Naive thymus-derived CD8-positive, alpha-beta T cell (primary cell): ENCODE measurements at regions not wholly inside any gene's neighbourhood (a gene's known extent, or its start where the extent isn't known, plus 50 kb on each side); places are given as distances from the start of the nearest gene placed in this dataset.

Experiments
- ATAC-seq, 2 donors: fragments of 150-1000 bp; cut with Tn5 transposase in 1 of 2; sonication (Bioruptor Pico), chemical (Tn5 transposase) in 1 of 2; 1 replicate in 1 of 2; 2 replicates in 1 of 2; pipeline ENCODE4 v1.10.0; 2021; ENCODE audit warnings: mild to moderate bottlenecking in 2 of 2, moderate library complexity in 2 of 2
- POLR2A ChIA-PET: fragments of 350-600 bp; sonication (Branson Sonifier 250); formaldehyde crosslinking; loops from one replicate; lab custom pipeline; 2021; ENCODE audit warnings: antibody characterized with exemption; lab: Charles Lee
- DNase-seq, 10 donors: peaks; one replicate each; pipeline versions ENCODE4 v3.0.0 to v3.0.0-alpha.2; 2020 to 2022
- H3K27ac Mint-ChIP-seq, 10 donors: one replicate each; pipeline ENCODE4 v1.8.0; 2020 to 2022; ENCODE audit warnings: mild to moderate bottlenecking in 10 of 10, mixed read lengths in 10 of 10, moderate library complexity in 4 of 10, inconsistent platforms in 1 of 10
- H3K27me3 Mint-ChIP-seq, 5 donors: one replicate each; pipeline ENCODE4 v1.8.0; 2021 to 2022; ENCODE audit warnings: mixed read lengths in 5 of 5
- H3K36me3 Mint-ChIP-seq, 3 donors: one replicate each; pipeline ENCODE4 v1.8.0; 2020 to 2022; ENCODE audit warnings: mixed read lengths in 3 of 3, mild to moderate bottlenecking in 2 of 3, inconsistent platforms in 1 of 3
- H3K4me1 Mint-ChIP-seq, 4 donors: one replicate each; pipeline ENCODE4 v1.8.0; 2021 to 2022; ENCODE audit warnings: mixed read lengths in 4 of 4
- H3K4me3 Mint-ChIP-seq, 10 donors: one replicate each; pipeline ENCODE4 v1.8.0; 2020 to 2022; ENCODE audit warnings: mild to moderate bottlenecking in 10 of 10, mixed read lengths in 10 of 10, moderate library complexity in 6 of 10, inconsistent platforms in 1 of 10
- H3K9me3 Mint-ChIP-seq, 9 donors: one replicate each; pipeline ENCODE4 v1.8.0; 2020 to 2022; ENCODE audit warnings: mixed read lengths in 9 of 9, mild to moderate bottlenecking in 3 of 9, inconsistent platforms in 1 of 9, moderate library complexity in 1 of 9

DNA sequence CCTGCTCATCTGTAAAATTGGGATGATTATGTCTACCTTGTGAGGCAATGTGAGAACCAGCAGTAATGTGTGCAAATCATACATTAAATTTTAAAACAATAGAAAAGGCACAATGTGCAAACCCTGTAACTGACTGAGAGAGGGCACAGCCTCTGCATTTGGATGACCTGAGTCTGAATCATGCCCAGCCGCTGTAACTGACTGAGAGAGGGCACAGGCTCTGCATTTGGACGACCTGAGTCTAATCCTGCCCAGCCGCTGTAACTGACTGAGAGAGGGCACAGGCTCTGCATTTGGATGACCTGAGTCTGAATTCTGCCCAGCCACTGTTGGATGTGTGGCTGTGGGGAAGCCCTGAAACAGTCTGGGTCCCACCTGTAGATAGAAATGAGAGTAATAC, 351.5 kb upstream of the SHH start:
- peaks cover 0 to 5% (median 0%) of the 10 kb centered on the region in 9 donors for H3K9me3 Mint-ChIP-seq
- ATAC-seq = no peak
- no peak for DNase-seq
- no peaks in the 10 kb centered on the region for H3K4me1 Mint-ChIP-seq
- no peak overlapping the region for H3K4me3 Mint-ChIP-seq
- POLR2A ChIA-PET = no interaction called here
- peaks cover 4 to 32% (median 12%) of the 10 kb centered on the region in 5 donors for H3K27me3 Mint-ChIP-seq
- H3K36me3 Mint-ChIP-seq = no peaks in the 10 kb centered on the region
- no peak overlapping the region for H3K27ac Mint-ChIP-seq

DNA sequence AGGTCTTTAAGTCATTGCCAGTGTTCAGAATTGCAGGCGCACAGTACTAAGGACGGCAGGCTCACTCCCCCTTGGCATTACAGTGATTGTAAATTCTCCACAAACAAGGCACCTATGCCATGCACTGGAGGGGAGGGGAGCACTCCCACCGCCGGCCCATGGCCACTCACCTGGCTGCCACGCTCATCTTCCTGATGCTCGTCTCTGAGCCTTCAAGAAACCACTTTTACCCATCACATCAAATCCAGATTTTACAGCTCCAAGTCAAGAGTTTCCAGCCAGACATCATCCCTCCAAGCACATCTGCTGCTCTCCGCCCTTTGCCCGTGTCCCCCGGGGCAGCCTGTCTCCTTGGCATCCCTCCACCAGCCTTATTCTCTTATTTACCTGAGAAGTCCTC, 350.2 kb upstream of the SHH start:
- no peak for ATAC-seq
- POLR2A ChIA-PET = no interaction called here

DNA sequence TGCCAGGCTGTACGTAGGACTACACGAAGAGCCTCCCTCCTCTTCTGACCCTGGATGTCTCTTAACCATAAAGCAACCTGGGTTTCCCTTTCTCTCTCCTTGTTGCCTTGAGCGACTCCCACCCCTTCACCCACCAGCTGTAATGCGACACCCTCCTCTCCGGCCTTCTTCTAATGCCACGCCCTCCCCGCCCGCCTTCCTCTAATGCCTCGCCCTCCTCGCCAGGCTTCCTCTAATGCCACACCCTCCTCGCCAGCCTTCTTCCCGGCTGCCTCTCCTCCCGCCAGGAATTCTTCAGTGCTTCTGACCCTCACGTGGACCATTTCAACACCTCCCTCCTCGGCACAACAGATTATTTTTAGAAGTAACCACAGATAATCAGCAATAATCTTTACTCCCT, 348.5 kb upstream of the SHH start:
- POLR2A ChIA-PET = no interaction called here
- H3K36me3 Mint-ChIP-seq = no peaks in the 10 kb centered on the region
- peak overlapping the region in 1 of 10 donors; percentile 15 for H3K27ac Mint-ChIP-seq
- H3K9me3 Mint-ChIP-seq = peaks cover 0 to 5% (median 0%) of the 10 kb centered on the region in 9 donors
- peaks cover 4 to 53% (median 22%) of the 10 kb centered on the region in 5 donors for H3K27me3 Mint-ChIP-seq
- H3K4me3 Mint-ChIP-seq = no peak overlapping the region
- H3K4me1 Mint-ChIP-seq = peaks cover 0 to 3% (median 0%) of the 10 kb centered on the region in 4 donors
- no peak for DNase-seq
- ATAC-seq = no peak

More for the DNA sequence above, 350.2 kb upstream of the SHH start:
- DNase-seq = no peak
- Mint-ChIP-seq H3K36me3 (no peaks in the 10 kb centered on the region), H3K27ac (no peak overlapping the region), H3K4me3 (no peak overlapping the region), H3K27me3 (peaks cover 4 to 45% (median 18%) of the 10 kb centered on the region in 5 donors), H3K4me1 (no peaks in the 10 kb centered on the region), H3K9me3 (peaks cover 0 to 5% (median 0%) of the 10 kb centered on the region in 9 donors)

DNA sequence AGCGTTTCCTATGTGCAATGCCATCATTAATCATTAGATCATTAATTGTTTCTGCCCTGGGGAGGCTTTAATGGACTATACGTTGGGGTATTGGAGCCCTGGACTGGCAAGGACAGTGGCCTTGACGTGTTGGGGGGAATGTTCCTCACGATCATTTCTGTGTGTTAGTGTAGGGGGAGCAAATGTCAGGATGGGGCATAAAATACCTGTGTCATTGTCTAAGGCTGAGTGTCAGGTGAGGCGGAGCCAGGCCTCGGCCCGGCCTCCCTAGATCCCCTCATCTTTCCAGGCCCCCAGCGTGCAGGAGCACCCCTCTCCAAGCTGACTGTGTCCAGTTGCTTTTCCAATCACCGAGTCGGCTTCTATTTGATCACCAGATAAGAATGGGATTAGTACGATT, 346.4 kb upstream of the SHH start:
- H3K9me3 Mint-ChIP-seq = peaks cover 0 to 5% (median 0%) of the 10 kb centered on the region in 9 donors
- H3K4me1 Mint-ChIP-seq = peaks cover 0 to 3% (median 0%) of the 10 kb centered on the region in 4 donors
- H3K36me3 Mint-ChIP-seq = no peaks in the 10 kb centered on the region
- POLR2A ChIA-PET = no interaction called here
- no peak overlapping the region for H3K27ac Mint-ChIP-seq
- H3K27me3 Mint-ChIP-seq = peaks cover 4 to 53% (median 22%) of the 10 kb centered on the region in 5 donors
- DNase-seq (no peak), ATAC-seq (no peak)
- no peak overlapping the region for H3K4me3 Mint-ChIP-seq

DNA sequence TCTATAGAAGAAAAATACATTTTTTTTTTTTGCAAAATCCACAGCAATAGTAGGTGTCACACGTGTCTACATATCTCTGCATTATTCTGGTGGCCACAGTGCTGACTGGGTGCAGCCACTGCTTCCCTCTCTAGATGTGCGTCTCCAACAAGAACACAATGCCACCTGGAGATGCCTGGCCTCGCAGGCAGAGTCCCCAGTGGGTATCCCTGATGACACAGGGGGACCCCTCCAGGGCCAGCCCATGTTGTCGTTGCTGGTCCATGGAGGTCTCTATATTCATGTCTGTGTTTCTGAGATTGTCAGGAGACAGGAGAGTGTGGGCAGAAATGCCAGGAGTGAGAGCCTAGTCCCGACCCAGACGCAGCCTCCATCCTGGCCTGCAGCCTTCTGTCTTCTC, 345.9 kb upstream of the SHH start:
- DNase-seq (no peak), ATAC-seq (no peak)
- H3K27me3 Mint-ChIP-seq = peaks cover 4 to 53% (median 22%) of the 10 kb centered on the region in 5 donors
- no peaks in the 10 kb centered on the region for H3K36me3 Mint-ChIP-seq
- POLR2A ChIA-PET = no interaction called here
- H3K4me1 Mint-ChIP-seq = peaks cover 0 to 3% (median 0%) of the 10 kb centered on the region in 4 donors
- H3K9me3 Mint-ChIP-seq = peaks cover 0 to 5% (median 0%) of the 10 kb centered on the region in 9 donors
- H3K27ac Mint-ChIP-seq = no peak overlapping the region
- no peak overlapping the region for H3K4me3 Mint-ChIP-seq

DNA sequence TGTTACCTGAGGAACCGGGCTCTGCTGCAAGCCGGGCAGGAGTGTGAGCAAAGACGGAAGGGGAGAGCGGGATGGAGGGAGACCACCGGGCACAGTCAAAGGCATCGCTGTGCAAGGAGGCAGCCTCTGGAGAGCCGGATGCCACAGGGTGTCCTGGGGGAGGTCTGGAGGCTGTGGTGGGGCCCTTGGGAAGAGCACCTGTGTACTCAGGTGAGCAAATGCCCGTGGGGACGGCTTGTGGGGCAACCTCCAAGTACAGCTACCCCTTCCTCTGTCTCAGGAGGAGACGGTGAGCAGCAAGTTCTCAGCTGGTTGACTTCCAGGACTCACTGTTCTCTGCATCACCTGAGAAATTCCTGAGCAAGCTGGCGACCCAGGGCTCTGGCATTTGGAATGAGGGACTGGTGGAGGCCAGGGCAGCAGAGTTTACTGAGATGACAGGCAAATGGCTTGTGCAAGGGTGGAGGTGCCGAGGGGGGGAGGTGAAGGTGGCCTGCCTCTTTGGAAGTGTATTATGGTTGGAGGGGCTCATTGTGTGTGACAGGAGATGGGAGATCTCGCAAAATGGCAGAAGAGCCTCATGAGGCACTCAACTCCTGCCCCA, 345.2 kb upstream of the SHH start:
- DNase-seq = no peak
- POLR2A ChIA-PET = no interaction called here
- Mint-ChIP-seq H3K9me3 (peaks cover 0 to 5% (median 0%) of the 10 kb centered on the region in 9 donors), H3K27me3 (peaks cover 2 to 46% (median 18%) of the 10 kb centered on the region in 5 donors), H3K4me3 (no peak overlapping the region), H3K4me1 (peaks cover 0 to 3% (median 0%) of the 10 kb centered on the region in 4 donors), H3K36me3 (no peaks in the 10 kb centered on the region), H3K27ac (no peak overlapping the region)
- no peak for ATAC-seq

DNA sequence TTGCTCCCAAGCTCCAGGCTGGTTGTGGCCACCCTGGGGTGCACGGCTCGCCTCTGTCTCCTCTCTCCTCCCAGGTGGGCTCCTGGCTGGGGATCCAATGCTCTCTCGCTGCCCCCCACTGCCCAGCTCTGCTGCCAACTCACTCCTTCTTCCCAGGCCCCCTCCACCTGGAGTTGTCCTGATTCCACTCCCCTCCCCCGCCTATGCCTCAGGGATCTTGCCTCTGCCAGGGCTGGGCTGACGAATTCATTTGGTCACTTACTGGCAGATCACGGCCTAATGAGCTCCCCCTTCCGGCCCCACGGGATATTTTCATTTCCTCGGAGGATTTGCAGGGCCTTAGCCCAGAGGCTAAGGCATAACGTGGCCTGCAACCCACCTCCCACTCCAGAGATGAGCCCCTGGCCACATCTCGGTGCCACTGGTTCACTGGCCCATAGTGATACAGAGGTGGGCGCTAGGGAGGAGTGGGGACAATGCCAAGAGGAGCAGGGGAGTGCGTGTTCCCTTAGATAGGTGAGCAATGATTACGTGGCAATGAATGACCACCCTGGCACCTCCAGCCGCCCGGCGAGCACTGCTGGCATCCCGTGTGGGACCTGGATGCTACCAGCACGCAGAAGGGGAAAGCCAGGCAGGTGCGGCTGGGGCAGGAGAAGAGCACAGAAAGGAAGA, 344.6 kb upstream of the SHH start:
- Mint-ChIP-seq H3K27ac (peak overlapping the region in 2 of 10 donors; percentile 44 to 76), H3K36me3 (no peaks in the 10 kb centered on the region), H3K27me3 (peaks cover 2 to 42% (median 16%) of the 10 kb centered on the region in 5 donors), H3K9me3 (peaks cover 0 to 5% (median 0%) of the 10 kb centered on the region in 9 donors), H3K4me3 (no peak overlapping the region), H3K4me1 (peaks cover 0 to 3% (median 0%) of the 10 kb centered on the region in 4 donors)
- POLR2A ChIA-PET = no interaction called here
- DNase-seq (no peak), ATAC-seq (no peak)

DNA sequence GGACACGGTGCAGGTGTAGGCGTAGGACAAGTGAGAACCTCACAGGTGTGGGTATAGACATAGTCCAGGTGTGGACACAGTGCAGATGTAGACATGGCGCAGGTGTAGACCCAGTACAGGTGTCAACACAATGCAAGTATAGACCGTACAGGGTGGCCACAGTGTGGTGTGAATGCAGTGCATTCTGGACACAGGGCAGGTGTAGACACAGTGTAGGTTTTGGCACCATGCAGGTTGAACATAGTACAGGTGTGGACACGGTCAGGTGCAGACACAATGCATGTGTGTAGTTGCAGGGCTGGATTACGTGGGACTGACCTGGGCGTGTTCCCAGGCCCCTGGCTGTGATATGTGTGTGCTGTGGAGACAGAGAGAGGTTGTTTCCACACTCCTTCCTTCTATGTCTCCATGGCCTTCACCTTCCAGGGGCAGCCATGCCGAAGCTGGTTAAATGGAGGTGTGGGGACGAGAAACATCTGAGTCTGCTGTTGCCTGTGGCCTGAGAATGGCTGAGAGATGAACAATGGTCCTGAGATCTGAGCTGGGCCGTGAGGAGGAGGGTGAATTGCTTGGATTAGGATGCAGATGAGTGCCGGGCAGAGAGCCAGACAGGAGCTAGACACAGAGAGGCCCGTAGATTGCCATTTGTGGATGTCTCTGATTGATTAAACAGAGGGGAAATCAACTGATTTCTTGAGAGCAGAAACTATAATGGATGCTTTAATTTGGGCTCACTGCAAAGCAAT, 343.9 kb upstream of the SHH start:
- Mint-ChIP-seq H3K4me3 (no peak overlapping the region), H3K9me3 (peaks cover 0 to 5% (median 0%) of the 10 kb centered on the region in 9 donors), H3K27me3 (peaks cover 2 to 47% (median 20%) of the 10 kb centered on the region in 5 donors), H3K27ac (peak overlapping the region in 1 of 10 donors; percentile 76), H3K4me1 (peaks cover 0 to 3% (median 0%) of the 10 kb centered on the region in 4 donors), H3K36me3 (no peaks in the 10 kb centered on the region)
- POLR2A ChIA-PET = no interaction called here
- no peak for DNase-seq
- no peak for ATAC-seq

DNA sequence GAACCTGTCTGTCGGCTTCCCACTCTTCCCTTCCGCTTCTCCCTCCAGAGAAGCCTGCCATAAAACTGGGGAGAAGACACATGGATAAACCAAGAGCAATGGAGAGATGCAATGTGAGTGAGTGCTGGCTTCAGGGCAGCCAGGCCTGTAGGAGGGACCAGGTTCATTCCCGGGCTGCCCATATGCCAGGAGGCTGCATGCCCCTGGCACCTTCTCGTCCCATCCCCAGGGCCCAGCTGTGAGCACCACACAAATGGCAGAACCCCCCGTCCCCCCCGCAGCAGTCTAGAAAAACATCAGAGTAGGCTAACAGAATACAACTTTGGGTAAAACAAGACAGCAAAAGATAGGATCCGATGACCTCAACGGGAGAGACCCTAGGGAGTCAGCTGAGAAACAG, 341.3 kb upstream of the SHH start:
- Mint-ChIP-seq H3K4me1 (peaks cover 0 to 3% (median 0%) of the 10 kb centered on the region in 4 donors), H3K27me3 (peaks cover 0 to 39% (median 6%) of the 10 kb centered on the region in 5 donors), H3K27ac (no peak overlapping the region), H3K4me3 (no peak overlapping the region), H3K9me3 (no peaks in the 10 kb centered on the region), H3K36me3 (no peaks in the 10 kb centered on the region)
- POLR2A ChIA-PET = no interaction called here
- ATAC-seq (no peak), DNase-seq (no peak)

DNA sequence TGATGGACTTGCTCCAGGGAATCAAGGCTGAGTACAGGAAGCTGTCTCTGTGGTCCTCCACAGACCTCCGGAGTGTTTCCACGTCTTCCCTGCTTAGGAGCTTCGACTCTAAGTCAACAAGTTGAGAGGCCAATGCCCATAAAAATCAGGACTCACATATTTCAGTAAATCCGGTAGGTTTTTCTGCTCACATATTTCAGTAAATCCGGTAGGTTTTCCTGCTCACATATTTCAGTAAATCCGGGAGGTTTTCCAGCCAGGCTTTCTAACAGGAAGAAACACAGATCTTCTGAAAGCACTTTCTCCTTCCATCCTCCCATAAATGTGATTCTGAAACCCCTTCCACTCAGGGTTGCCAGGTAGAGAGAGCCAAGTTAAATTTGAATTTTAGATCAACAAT, 340.1 kb upstream of the SHH start:
- no peak overlapping the region for H3K27ac Mint-ChIP-seq
- no peak for DNase-seq
- no peak overlapping the region for H3K4me3 Mint-ChIP-seq
- H3K36me3 Mint-ChIP-seq = no peaks in the 10 kb centered on the region
- ATAC-seq = no peak
- H3K27me3 Mint-ChIP-seq = peaks cover 0 to 27% (median 5%) of the 10 kb centered on the region in 5 donors
- no peaks in the 10 kb centered on the region for H3K9me3 Mint-ChIP-seq
- H3K4me1 Mint-ChIP-seq = peaks cover 0 to 3% (median 0%) of the 10 kb centered on the region in 4 donors
- POLR2A ChIA-PET = no interaction called here

DNA sequence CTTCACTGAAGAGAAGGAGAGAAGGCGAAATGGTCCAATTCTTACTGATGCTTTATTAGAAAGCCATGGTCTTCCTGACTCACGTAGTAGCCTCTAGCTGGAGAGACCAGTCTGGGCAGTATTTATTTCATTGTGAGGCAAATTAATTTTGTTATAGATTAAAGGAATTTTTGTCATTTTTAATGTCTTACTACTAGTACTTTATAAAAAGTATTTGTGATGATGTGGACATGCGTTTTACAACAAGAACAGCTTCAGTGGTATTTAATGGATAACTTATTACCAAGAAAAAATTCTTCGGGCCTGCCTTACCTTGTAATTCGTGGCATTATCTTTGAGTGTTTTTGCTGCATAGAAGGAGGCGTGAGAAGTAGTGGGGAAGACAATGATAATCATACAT, 339.4 kb upstream of the SHH start:
- ATAC-seq (no peak), DNase-seq (no peak)
- no peak overlapping the region for H3K4me3 Mint-ChIP-seq
- POLR2A ChIA-PET = no interaction called here
- no peaks in the 10 kb centered on the region for H3K9me3 Mint-ChIP-seq
- H3K27ac Mint-ChIP-seq = no peak overlapping the region
- H3K4me1 Mint-ChIP-seq = peaks cover 0 to 3% (median 0%) of the 10 kb centered on the region in 4 donors
- H3K36me3 Mint-ChIP-seq = no peaks in the 10 kb centered on the region
- peaks cover 0 to 20% (median 5%) of the 10 kb centered on the region in 5 donors for H3K27me3 Mint-ChIP-seq

DNA sequence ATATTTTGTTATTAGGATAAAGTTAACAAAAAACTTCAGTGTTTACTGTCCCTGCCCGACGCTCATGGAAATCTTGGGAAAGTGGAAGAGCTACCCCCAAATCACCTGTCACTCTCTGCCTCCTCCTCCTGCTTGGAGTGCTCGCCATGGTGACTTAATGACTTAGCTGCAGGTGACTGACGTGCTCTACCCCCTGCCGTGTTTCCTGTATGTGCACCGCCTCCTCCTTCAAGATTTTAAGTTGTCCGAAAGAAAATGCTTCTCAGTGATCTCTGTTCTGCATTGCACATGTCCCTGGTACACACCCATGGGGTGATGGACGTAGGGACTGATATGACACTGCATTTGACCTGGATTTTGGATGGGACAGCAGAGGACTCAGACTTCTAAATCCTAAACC, 338.8 kb upstream of the SHH start:
- H3K36me3 Mint-ChIP-seq = no peaks in the 10 kb centered on the region
- no peak overlapping the region for H3K27ac Mint-ChIP-seq
- POLR2A ChIA-PET = no interaction called here
- no peak for ATAC-seq
- H3K4me1 Mint-ChIP-seq = no peaks in the 10 kb centered on the region
- H3K27me3 Mint-ChIP-seq = peaks cover 0 to 21% (median 5%) of the 10 kb centered on the region in 5 donors
- no peak for DNase-seq
- no peak overlapping the region for H3K4me3 Mint-ChIP-seq
- no peaks in the 10 kb centered on the region for H3K9me3 Mint-ChIP-seq

DNA sequence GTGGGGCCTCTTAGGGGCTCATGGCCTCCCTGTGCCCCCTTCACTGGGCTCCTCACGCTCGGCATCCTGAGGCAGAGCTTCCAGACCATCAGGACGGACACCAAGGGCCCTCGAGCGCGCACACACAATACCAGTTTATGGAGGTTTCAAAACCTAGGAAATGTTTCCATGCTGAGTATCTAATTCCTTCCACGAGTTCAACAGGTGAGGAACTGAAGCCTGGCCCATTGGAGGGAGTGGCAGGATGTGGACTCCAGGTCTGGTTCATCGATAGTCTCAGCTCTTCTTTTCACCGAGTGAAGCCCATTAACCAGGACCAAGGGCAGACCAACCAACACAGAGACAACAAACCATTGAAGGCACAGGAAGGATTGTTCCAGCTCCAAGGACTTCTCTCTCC, 336.7 kb upstream of the SHH start:
- H3K4me3 Mint-ChIP-seq = no peak overlapping the region
- POLR2A ChIA-PET = no interaction called here
- no peak for ATAC-seq

More for the DNA sequence above, 336.7 kb upstream of the SHH start:
- Mint-ChIP-seq H3K27me3 (peaks cover 0 to 40% (median 7%) of the 10 kb centered on the region in 5 donors), H3K4me1 (no peaks in the 10 kb centered on the region), H3K36me3 (no peaks in the 10 kb centered on the region), H3K27ac (no peak overlapping the region), H3K9me3 (no peaks in the 10 kb centered on the region)
- no peak for DNase-seq
